Common myeloid progenitor, CD34-positive (primary cell): ENCODE measurements at regions not wholly inside any gene's neighbourhood (a gene's known extent, or its start where the extent isn't known, plus 50 kb on each side); places are given as distances from the start of the nearest gene placed in this dataset.

Experiments used
- CTCF ChIA-PET: fragments of 350-600 bp; sonication (Branson Sonifier 250); formaldehyde crosslinking; loops from one replicate; lab custom pipeline; 2021; ENCODE audit warnings: antibody characterized with exemption; lab: Charles Lee
- POLR2A ChIA-PET: fragments of 350-600 bp; sonication (Branson Sonifier 250); formaldehyde crosslinking; loops from one replicate; lab custom pipeline; 2021; ENCODE audit warnings: antibody characterized with exemption; lab: Charles Lee
- DNase-seq, 3 donors: peaks; one replicate each; pipeline versions ENCODE4 v3.0.0 to v3.0.0-alpha.2; 2013
- H3K27ac ChIP-seq, 2 experiments: 1 replicate in 1 of 2; 2 replicates in 1 of 2; pipeline ENCODE4 v1.7.0; 2013; ENCODE audit warnings: inconsistent platforms in 2 of 2, low read length in 2 of 2, mild to moderate bottlenecking in 2 of 2, low read depth in 1 of 2, moderate library complexity in 1 of 2; ENCODE audit not compliant: severe bottlenecking in 2 of 2, insufficient read depth in 1 of 2, poor library complexity in 1 of 2
- H3K27me3 ChIP-seq, 5 experiments: replicated peaks in 2 of 5; 1 replicate in 3 of 5; 2 replicates in 2 of 5; pipeline versions ENCODE4 v1.6.1 to v1.7.0; 2013; ENCODE audit warnings: low read length in 4 of 5, mild to moderate bottlenecking in 2 of 5, moderate library complexity in 2 of 5, inconsistent platforms in 1 of 5; ENCODE audit not compliant: insufficient read depth in 5 of 5, control insufficient read depth in 4 of 5
- H3K36me3 ChIP-seq, 4 experiments: 1 replicate in 2 of 4; 2 replicates in 2 of 4; pipeline versions ENCODE4 v1.6.1 to v1.7.0; 2013; ENCODE audit warnings: low read length in 3 of 4, control low read depth in 1 of 4, mild to moderate bottlenecking in 1 of 4; ENCODE audit not compliant: control insufficient read depth in 4 of 4, insufficient read depth in 4 of 4
- H3K4me1 ChIP-seq, 4 experiments: 1 replicate in 3 of 4; 2 replicates in 1 of 4; pipeline versions ENCODE4 v1.6.1 to v1.7.1; 2013; ENCODE audit warnings: low read length in 3 of 4, mild to moderate bottlenecking in 3 of 4, control low read depth in 1 of 4, inconsistent platforms in 1 of 4, moderate library complexity in 1 of 4; ENCODE audit not compliant: control insufficient read depth in 4 of 4, insufficient read depth in 4 of 4; ENCODE audit errors: control extremely low read depth in 1 of 4
- H3K4me3 ChIP-seq, 7 experiments: 1 replicate in 4 of 7; 2 replicates in 3 of 7; pipeline versions ENCODE4 v1.5.1 to v1.7.0; 2013; ENCODE audit warnings: mild to moderate bottlenecking in 7 of 7, low read length in 6 of 7, moderate library complexity in 6 of 7, inconsistent platforms in 2 of 7, low read depth in 2 of 7, control low read depth in 1 of 7; ENCODE audit not compliant: insufficient read depth in 4 of 7, control insufficient read depth in 1 of 7; ENCODE audit errors: extremely low read depth in 1 of 7
- H3K9me3 ChIP-seq, 5 experiments: 1 replicate in 4 of 5; 2 replicates in 1 of 5; pipeline versions ENCODE4 v1.6.1 to v1.7.1; 2013; ENCODE audit warnings: low read length in 4 of 5, mild to moderate bottlenecking in 2 of 5, inconsistent platforms in 1 of 5, low read depth in 1 of 5, moderate library complexity in 1 of 5; ENCODE audit not compliant: control insufficient read depth in 4 of 5, insufficient read depth in 2 of 5; ENCODE audit errors: control extremely low read depth in 1 of 5
- WGBS: methylation state at CpG from one replicate; pipeline ENCODE4 v1.1.5; 2013; ENCODE audit not compliant: insufficient coverage; 5-methylcytosine and 5-hydroxymethylcytosine counted together

DNA sequence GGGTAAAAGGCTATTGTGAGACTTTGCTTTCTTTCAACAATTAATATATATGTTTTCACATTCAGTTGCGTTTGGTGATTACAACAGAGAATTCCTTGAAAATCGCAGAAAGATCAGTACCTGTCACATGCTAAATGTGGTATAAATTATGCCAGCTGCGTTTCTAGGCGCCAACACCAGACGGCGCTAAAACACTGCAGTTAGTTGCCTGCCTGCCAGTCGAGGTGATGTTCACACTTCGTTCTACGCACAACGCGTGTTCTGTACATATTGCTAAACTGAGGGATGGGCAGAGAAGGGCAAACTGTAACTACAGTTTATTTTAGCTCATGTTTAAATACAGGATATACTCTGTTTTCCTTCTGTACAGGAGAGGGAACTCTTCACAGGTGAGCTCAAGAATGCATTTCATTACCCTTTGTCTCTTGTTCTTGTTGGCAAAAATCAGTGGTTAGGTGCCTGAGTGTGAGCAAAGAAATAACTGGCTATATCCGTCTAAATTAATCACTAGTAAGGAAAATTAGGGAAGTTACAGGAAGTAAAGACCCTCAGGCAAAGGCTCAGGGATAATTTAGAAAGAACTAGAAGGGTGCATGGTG, 100.1 kb upstream of the RGS17 start:
- Histone ChIP-seq H3K9me3 (no peaks in the 10 kb centered on the region), H3K4me1 (no peaks in the 10 kb centered on the region), H3K27me3 (peaks cover 0 to 2% (median 0%) of the 10 kb centered on the region in 5 experiments), H3K36me3 (no peaks in the 10 kb centered on the region), H3K27ac (no peak overlapping the region), H3K4me3 (no peak overlapping the region)
- peak; percentile 25 to 50 (median 49) for DNase-seq
- CTCF ChIA-PET = interaction anchor here (0.6 to 2.7 kb wide), 12 partner anchors 9 to 470 kb away, joined by 3 to 10 read pairs (median 3); no protein-coding TSS in a partner anchor
- POLR2A ChIA-PET = no interaction called here
- 4% methylated on average over 10 of the region's 12 CpGs for WGBS

DNA sequence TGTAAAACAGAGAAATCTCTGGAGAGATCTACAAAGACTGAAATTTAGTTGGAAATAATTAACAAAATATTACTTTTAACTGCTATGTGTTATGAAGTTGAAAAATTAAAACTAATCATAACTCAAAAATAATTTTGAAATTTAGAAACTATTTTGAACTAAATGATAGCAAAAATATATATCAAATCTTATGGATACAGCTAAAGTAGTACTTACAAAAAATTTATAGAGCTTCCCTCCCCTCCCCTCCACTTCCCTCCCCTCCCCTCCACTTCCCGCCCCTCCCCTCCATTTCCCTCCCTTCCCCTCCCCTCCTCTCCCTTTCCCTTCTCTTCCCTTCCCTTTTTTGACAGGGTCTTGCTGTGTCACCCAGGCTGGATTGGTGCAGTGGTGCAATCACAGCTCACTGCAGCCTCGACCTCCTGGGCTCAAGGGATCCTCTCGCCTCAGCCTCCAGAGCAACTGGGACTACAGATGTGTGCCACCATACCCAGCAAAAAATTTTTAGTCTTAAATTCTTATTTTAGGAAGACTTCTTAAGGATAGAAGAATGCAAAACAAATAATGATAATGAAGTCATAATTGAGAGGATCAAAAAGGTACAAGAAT, 87.2 kb upstream of the RGS17 start:
- ChIA-PET POLR2A (no interaction called here), CTCF (interaction anchor here (2.7 kb wide), 1 partner anchor 13 kb away, joined by 8 read pairs; no protein-coding TSS in a partner anchor)
- H3K4me3 ChIP-seq = no peak overlapping the region
- WGBS = no CpG with 5 or more reads among the region's 3 CpGs
- no peak overlapping the region for H3K27ac ChIP-seq
- H3K27me3 ChIP-seq = no peaks in the 10 kb centered on the region
- no peaks in the 10 kb centered on the region for H3K36me3 ChIP-seq
- no peak for DNase-seq
- peaks cover 0 to 10% (median 1%) of the 10 kb centered on the region in 4 experiments for H3K4me1 ChIP-seq
- no peaks in the 10 kb centered on the region for H3K9me3 ChIP-seq

DNA sequence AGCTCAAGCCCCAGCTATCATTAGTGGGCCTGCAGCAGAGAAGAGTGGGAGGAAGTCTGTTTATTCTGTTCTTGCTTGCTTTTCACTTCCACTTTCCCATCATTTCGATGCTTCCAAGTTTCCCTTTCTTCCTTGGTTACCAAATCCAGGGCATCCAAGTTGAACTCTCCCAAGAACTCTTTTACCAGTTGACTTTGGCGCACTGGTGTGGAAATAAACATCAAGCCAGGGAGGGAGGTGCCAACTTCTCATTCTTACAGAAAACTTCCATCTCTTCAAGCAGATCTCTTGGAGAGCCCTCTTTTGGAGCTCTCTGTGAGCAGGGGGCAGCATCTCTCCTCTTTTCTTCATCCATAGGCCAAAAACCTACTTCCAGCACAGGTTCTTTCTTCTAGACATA, 85.7 kb upstream of the RGS17 start:
- ChIA-PET CTCF (interaction anchor here (2.7 kb wide), 1 partner anchor 14 kb away, joined by 8 read pairs; no protein-coding TSS in a partner anchor), POLR2A (no interaction called here)
- H3K27ac ChIP-seq = no peak overlapping the region
- H3K27me3 ChIP-seq = no peaks in the 10 kb centered on the region
- no peak for DNase-seq
- 100% methylated on average over 1 of the region's 2 CpGs for WGBS
- H3K4me1 ChIP-seq = peaks cover 0 to 10% (median 1%) of the 10 kb centered on the region in 4 experiments
- no peak overlapping the region for H3K4me3 ChIP-seq
- no peaks in the 10 kb centered on the region for H3K9me3 ChIP-seq
- no peaks in the 10 kb centered on the region for H3K36me3 ChIP-seq

DNA sequence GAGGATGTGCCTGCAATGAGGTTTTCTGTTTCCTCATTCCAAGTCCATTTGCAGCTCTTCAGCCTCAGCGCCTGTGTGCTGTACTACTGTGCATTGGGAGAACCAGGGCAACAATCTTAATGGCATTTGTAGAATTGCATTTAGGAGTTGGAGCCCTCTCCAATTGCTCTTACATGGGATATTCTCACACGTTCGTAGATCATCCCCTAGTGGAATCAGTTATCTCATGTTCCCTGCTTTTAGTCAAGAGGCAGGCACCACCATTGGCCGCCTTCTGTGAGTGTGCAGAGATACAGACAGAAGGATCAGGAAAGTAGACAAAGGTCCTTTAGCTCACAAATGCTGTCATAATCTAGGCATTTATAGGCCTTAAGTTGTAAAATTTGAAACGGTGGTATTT, 84.2 kb upstream of the RGS17 start:
- peak in 1 of 3 donors; percentile 15 for DNase-seq

DNA sequence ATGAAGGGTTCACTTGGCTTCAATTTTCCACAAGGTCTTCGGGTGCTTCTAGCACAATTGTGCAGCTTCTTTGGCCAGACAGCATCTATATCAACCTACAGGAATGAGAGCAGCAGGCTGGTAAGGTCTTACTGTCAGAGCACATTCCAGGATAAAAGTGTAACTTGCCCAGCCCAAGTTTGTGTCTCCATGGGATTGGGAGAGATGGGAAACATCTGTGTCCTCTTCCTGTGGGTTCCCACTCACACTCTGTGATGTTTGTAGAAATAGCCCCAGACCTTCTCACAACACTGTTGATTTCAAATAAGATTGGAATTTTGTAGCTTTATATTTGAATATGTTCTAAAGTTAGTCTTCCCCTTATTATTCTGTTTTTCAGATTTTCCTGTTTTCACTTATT, 83.4 kb upstream of the RGS17 start:
- H3K4me1 ChIP-seq = peaks cover 2 to 23% (median 10%) of the 10 kb centered on the region in 4 experiments
- no peak overlapping the region for H3K27ac ChIP-seq
- ChIA-PET CTCF (no interaction called here), POLR2A (no interaction called here)
- H3K36me3 ChIP-seq = no peaks in the 10 kb centered on the region
- H3K4me3 ChIP-seq = no peak overlapping the region
- no peaks in the 10 kb centered on the region for H3K27me3 ChIP-seq
- WGBS = 80% methylated on average over 1 of the region's 1 CpG
- no peaks in the 10 kb centered on the region for H3K9me3 ChIP-seq
- DNase-seq = no peak

More for the DNA sequence above, 84.2 kb upstream of the RGS17 start:
- 87% methylated on average over 4 of the region's 5 CpGs for WGBS
- Histone ChIP-seq H3K4me1 (peaks cover 2 to 22% (median 7%) of the 10 kb centered on the region in 4 experiments), H3K27ac (no peak overlapping the region), H3K36me3 (no peaks in the 10 kb centered on the region), H3K27me3 (no peaks in the 10 kb centered on the region), H3K4me3 (no peak overlapping the region), H3K9me3 (no peaks in the 10 kb centered on the region)
- ChIA-PET CTCF (no interaction called here), POLR2A (no interaction called here)

DNA sequence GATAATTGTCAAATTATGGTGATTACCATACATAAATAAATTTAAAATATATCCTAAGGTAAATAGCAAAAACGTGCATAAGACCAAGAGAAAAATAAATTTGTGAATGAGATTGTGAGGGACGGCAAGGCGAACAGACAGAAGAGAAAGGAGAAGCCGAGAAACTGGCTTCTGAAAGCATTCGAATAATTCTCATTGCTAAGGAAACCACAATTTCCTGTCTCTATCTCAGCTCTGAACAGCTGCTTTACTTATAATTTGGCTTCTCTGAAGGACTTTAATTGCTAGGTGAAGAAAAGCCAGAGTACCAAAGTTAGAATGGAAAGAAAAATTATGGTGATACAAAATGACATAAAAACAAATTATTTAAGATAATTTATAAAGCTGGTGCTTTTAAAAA, 79.0 kb upstream of the RGS17 start:
- H3K4me1 ChIP-seq = peaks cover 2 to 28% (median 10%) of the 10 kb centered on the region in 4 experiments
- H3K27me3 ChIP-seq = no peaks in the 10 kb centered on the region
- peak overlapping the region in 1 of 7 experiments; percentile 19 for H3K4me3 ChIP-seq
- no peaks in the 10 kb centered on the region for H3K36me3 ChIP-seq
- peak; percentile 29 to 84 (median 75) for DNase-seq
- POLR2A ChIA-PET = no interaction called here
- H3K9me3 ChIP-seq = no peaks in the 10 kb centered on the region
- CTCF ChIA-PET = no interaction called here
- 0% methylated on average over 5 of the region's 5 CpGs for WGBS
- H3K27ac ChIP-seq = no peak overlapping the region

DNA sequence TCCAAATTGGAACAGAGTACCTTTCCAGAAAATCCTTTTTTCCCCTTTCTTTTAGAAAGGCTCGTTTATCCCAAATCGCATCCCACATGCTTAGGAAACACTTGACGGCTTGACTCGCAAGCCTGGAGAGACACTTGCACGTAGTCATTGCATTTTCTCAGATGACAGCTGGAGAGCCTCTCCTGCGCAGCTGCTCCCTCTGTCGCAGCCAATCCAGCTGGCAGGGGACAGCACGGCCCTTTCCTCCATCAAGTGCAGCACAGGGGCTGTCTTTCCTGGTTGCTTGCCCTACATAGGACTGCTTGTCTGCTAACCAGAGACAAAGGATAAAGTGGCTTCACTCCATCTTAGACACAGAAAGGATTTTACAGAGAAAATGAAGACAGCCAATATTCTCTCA, 77.6 kb upstream of the RGS17 start:
- H3K9me3 ChIP-seq = no peaks in the 10 kb centered on the region
- DNase-seq = no peak
- no peaks in the 10 kb centered on the region for H3K27me3 ChIP-seq
- no peak overlapping the region for H3K4me3 ChIP-seq
- peaks cover 2 to 21% (median 9%) of the 10 kb centered on the region in 4 experiments for H3K4me1 ChIP-seq
- ChIA-PET CTCF (no interaction called here), POLR2A (no interaction called here)
- H3K27ac ChIP-seq = no peak overlapping the region
- WGBS = 99% methylated on average over 8 of the region's 8 CpGs
- no peaks in the 10 kb centered on the region for H3K36me3 ChIP-seq
